ENCODE measurements at regions not wholly inside any gene's neighbourhood (a gene's known extent, or its start where the extent isn't known, plus 50 kb on each side); places are given as distances from the start of the nearest gene placed in this dataset.

- DNase-seq, result no peak
Observed at GRCh38 chr12:115416869-115417268, 732.9 kb upstream of the TBX3 start.

- no peak for DNase-seq
Observed at GRCh38 chr12:115413626-115414025, 729.7 kb upstream of the TBX3 start.

- no peak for DNase-seq
Observed at GRCh38 chr12:115412831-115413230, 728.9 kb upstream of the TBX3 start.

GRCh38 chr12:115411121-115411520 lies 727.1 kb upstream of the TBX3 start:
- DNase-seq, result no peak

- DNase-seq, result no peak
Observed at GRCh38 chr12:115408642-115409041, 724.7 kb upstream of the TBX3 start.

GRCh38 chr12:115407723-115408122 lies 723.7 kb upstream of the TBX3 start:
- DNase-seq, result no peak

- no peak for DNase-seq
Observed at GRCh38 chr12:115407036-115407435, 723.1 kb upstream of the TBX3 start.

GRCh38 chr12:115405471-115405860 lies 721.5 kb upstream of the TBX3 start:
- no peak for DNase-seq

GRCh38 chr12:115404761-115405470 lies 720.9 kb upstream of the TBX3 start:
- no peak for DNase-seq

- DNase-seq, result no peak
Observed at GRCh38 chr12:115403689-115404088, 719.7 kb upstream of the TBX3 start.

- DNase-seq, result no peak
Observed at GRCh38 chr12:115403253-115403652, 719.3 kb upstream of the TBX3 start.

GRCh38 chr12:115402443-115403180 lies 718.6 kb upstream of the TBX3 start:
- DNase-seq, result no peak

- DNase-seq, result no peak
Observed at GRCh38 chr12:115401761-115402160, 717.8 kb upstream of the TBX3 start.

- no peak for DNase-seq
Observed at GRCh38 chr12:115400011-115400410, 716.0 kb upstream of the TBX3 start.

- no peak for DNase-seq
Observed at GRCh38 chr12:115398311-115398781, 714.4 kb upstream of the TBX3 start.

GRCh38 chr12:115396567-115396966 lies 712.6 kb upstream of the TBX3 start:
- DNase-seq, result no peak

- no peak for DNase-seq
Observed at GRCh38 chr12:115394496-115395220, 710.7 kb upstream of the TBX3 start.

GRCh38 chr12:115388139-115388538 lies 704.2 kb upstream of the TBX3 start:
- no peak for DNase-seq

- no peak for DNase-seq
Observed at GRCh38 chr12:115387467-115387901, 703.5 kb upstream of the TBX3 start.

- DNase-seq, result no peak
Observed at GRCh38 chr12:115386946-115387345, 703.0 kb upstream of the TBX3 start.

GRCh38 chr12:115385141-115385540 lies 701.2 kb upstream of the TBX3 start:
- DNase-seq, result no peak

GRCh38 chr12:115384391-115384790 lies 700.4 kb upstream of the TBX3 start:
- DNase-seq, result no peak

GRCh38 chr12:115383668-115384067 lies 699.7 kb upstream of the TBX3 start:
- no peak for DNase-seq

GRCh38 chr12:115382681-115383080 lies 698.7 kb upstream of the TBX3 start:
- no peak for DNase-seq

Measured in NCI-H446 treated with DMSO at 0.1 percent for 48 hours (cell line).